Memory B cell (primary cell): ENCODE measurements at regions not wholly inside any gene's neighbourhood (a gene's known extent, or its start where the extent isn't known, plus 50 kb on each side); places are given as distances from the start of the nearest gene placed in this dataset.

Experiments used
- ATAC-seq: fragments of 150-1000 bp; cut with Tn5 transposase; 2 replicates; pipeline ENCODE4 v1.10.0; 2021; ENCODE audit warnings: low read depth, mild to moderate bottlenecking, moderate library complexity
- DNase-seq, 2 donors: peaks; one replicate each; pipeline ENCODE4 v3.0.0; 2022; ENCODE audit warnings: low spot score in 2 of 2
- H3K27ac Mint-ChIP-seq: one replicate; pipeline ENCODE4 v1.8.0; 2022; ENCODE audit warnings: mild to moderate bottlenecking, moderate library complexity, mixed read lengths
- H3K27me3 Mint-ChIP-seq: one replicate; pipeline ENCODE4 v1.8.0; 2022; ENCODE audit warnings: mixed read lengths
- H3K36me3 Mint-ChIP-seq: one replicate; pipeline ENCODE4 v1.8.0; 2022; ENCODE audit warnings: mild to moderate bottlenecking, mixed read lengths
- H3K4me1 Mint-ChIP-seq: one replicate; pipeline ENCODE4 v1.8.0; 2022; ENCODE audit warnings: mixed read lengths
- H3K4me3 Mint-ChIP-seq: one replicate; pipeline ENCODE4 v1.8.0; 2022; ENCODE audit warnings: mild to moderate bottlenecking, moderate library complexity, mixed read lengths
- H3K9me3 Mint-ChIP-seq: one replicate; pipeline ENCODE4 v1.8.0; 2022; ENCODE audit warnings: mixed read lengths

DNA sequence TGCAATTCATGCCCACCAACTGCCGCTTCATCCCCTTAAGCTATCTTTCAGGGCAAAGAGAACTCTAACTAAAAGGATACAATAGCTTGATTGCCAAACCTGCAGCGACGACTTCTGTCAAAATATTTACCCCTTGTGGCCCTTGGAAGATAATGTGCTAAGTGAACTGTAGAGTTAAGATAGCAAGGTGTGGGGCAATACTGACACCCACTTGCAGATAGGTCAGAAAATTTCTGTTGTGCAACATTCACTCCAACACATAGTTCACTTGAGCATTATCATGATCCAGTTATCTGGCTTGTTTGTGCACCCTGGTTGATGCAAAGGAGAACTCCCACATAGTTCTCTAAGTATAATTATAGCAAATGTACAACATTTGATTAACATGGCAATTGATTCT lies 55.6 kb downstream of the RHOXF2B start:
- ATAC-seq = no peak

GRCh38 chrX:120020305-120020704 lies 57.2 kb downstream of the RHOXF2B start:
- Mint-ChIP-seq H3K27ac (no peak overlapping the region), H3K9me3 (no peaks in the 10 kb centered on the region), H3K27me3 (peaks cover 15% of the 10 kb centered on the region), H3K36me3 (no peaks in the 10 kb centered on the region), H3K4me1 (peaks cover 11% of the 10 kb centered on the region), H3K4me3 (no peak overlapping the region)
- no peak for ATAC-seq
- no peak for DNase-seq

More for the DNA sequence above, 55.6 kb downstream of the RHOXF2B start:
- Mint-ChIP-seq H3K27me3 (peaks cover 8% of the 10 kb centered on the region), H3K4me1 (no peaks in the 10 kb centered on the region), H3K9me3 (no peaks in the 10 kb centered on the region), H3K36me3 (no peaks in the 10 kb centered on the region), H3K4me3 (no peak overlapping the region), H3K27ac (no peak overlapping the region)
- no peak for DNase-seq

DNA sequence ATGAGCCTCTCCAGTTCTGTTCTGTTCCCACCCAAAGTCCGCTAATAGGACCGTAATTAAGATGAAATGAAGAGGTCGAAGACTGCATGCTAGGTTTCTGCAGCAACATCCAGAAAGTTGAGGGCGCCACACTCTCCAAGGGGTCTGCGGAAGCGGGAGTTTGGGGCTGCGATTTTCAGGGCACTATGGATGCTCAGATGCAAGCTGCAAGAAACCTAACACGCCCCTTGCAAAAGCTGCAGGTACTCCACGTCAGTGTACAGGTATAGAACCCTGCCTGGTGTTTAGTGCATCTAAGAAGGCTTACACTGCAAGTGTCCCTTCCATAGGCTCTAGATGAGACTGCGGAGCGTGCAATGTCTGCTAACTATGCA lies 61.4 kb downstream of the RHOXF2B start:
- peak overlapping the region; percentile 63 for H3K27ac Mint-ChIP-seq

DNA sequence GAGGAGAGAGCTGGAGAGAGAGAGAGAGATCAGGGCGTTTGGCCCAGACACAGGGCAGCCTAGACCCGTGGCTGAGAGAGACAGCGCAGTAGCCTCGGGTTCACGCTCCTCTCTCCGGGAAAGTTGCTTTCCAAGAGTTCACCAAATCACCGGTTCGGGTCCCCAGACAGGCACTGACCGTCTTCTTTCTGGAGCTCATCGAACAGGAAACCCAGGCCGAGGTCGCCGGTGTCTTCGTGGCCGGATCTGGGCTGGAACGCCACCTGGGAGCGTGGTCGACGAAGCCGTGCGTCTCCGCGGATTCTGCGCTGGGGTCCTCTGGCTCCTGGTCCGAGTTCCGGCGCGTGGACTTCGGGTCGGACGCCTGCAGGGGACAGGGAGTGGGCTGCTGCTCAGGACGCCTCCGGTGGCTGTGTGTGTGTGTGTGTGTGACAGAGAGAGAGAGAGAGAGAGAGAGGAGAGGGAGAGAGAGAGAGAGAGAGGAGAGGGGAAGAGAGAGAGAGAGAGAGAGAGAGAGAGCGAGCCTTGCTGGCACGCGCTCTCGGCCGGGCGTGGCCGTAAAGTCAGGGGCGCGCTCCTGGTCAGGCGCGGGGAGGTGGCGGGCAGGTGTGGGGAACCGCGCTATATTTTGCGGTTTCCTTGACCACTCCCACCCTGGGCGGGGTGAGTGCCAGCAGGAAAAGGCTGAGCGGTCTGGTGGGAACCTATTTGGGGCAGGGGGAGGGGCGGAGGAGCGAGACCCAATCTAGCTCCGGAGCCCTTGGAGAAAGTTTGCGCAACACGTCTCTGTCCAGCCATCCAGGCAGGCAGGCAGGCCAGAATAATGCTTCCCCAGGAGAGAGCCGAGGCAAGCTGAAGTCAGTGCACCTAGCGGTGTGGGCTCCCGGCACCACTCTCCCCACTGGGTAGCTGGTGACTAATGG lies 62.1 kb downstream of the RHOXF2B start:
- peak overlapping the region; percentile 85 for H3K4me3 Mint-ChIP-seq
- H3K27me3 Mint-ChIP-seq = peaks cover 19% of the 10 kb centered on the region
- peaks cover 15% of the 10 kb centered on the region for H3K4me1 Mint-ChIP-seq
- DNase-seq (no peak), ATAC-seq (peak; percentile 29)
- no peaks in the 10 kb centered on the region for H3K36me3 Mint-ChIP-seq
- no peaks in the 10 kb centered on the region for H3K9me3 Mint-ChIP-seq
- H3K27ac Mint-ChIP-seq = peak overlapping the region; percentile 63

More for the DNA sequence above, 61.4 kb downstream of the RHOXF2B start:
- ATAC-seq (no peak), DNase-seq (no peak)
- Mint-ChIP-seq H3K9me3 (no peaks in the 10 kb centered on the region), H3K27me3 (peaks cover 19% of the 10 kb centered on the region), H3K4me3 (peak overlapping the region; percentile 85), H3K36me3 (no peaks in the 10 kb centered on the region), H3K4me1 (peaks cover 15% of the 10 kb centered on the region)

GRCh38 chrX:120014354-120015130 lies 62.9 kb downstream of the RHOXF2B start:
- H3K27me3 Mint-ChIP-seq = peaks cover 17% of the 10 kb centered on the region
- ATAC-seq = no peak

DNA sequence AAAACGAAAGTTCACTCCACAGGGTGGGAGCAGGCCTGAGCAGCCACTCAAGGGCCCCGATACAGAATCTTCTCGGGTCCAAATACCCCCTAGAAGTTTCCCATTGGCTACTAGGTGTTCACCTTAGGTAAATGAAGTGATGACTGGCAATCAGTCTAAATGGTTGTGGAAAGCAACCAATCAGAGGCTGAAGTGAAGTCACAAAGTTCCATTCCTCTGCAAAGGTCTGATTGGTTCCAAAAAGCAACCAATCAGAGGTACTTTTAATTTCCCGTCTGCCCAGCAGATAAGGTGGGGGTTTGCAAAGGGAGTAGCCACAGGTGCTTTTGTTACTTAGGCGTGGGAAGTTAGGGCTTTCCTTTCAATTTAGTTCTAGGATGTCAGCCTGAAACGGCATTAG lies 58.2 kb upstream of the NKAP start:
- ATAC-seq (no peak), DNase-seq (no peak)
- Mint-ChIP-seq H3K27ac (no peak overlapping the region), H3K9me3 (no peaks in the 10 kb centered on the region), H3K4me3 (no peak overlapping the region), H3K27me3 (peaks cover 9% of the 10 kb centered on the region), H3K4me1 (peaks cover 3% of the 10 kb centered on the region), H3K36me3 (no peaks in the 10 kb centered on the region)

More at GRCh38 chrX:120014354-120015130, 62.9 kb downstream of the RHOXF2B start:
- peak overlapping the region; percentile 85 for H3K4me3 Mint-ChIP-seq
- no peaks in the 10 kb centered on the region for H3K36me3 Mint-ChIP-seq
- H3K27ac Mint-ChIP-seq = no peak overlapping the region
- H3K4me1 Mint-ChIP-seq = peaks cover 15% of the 10 kb centered on the region
- no peaks in the 10 kb centered on the region for H3K9me3 Mint-ChIP-seq
- DNase-seq = no peak

DNA sequence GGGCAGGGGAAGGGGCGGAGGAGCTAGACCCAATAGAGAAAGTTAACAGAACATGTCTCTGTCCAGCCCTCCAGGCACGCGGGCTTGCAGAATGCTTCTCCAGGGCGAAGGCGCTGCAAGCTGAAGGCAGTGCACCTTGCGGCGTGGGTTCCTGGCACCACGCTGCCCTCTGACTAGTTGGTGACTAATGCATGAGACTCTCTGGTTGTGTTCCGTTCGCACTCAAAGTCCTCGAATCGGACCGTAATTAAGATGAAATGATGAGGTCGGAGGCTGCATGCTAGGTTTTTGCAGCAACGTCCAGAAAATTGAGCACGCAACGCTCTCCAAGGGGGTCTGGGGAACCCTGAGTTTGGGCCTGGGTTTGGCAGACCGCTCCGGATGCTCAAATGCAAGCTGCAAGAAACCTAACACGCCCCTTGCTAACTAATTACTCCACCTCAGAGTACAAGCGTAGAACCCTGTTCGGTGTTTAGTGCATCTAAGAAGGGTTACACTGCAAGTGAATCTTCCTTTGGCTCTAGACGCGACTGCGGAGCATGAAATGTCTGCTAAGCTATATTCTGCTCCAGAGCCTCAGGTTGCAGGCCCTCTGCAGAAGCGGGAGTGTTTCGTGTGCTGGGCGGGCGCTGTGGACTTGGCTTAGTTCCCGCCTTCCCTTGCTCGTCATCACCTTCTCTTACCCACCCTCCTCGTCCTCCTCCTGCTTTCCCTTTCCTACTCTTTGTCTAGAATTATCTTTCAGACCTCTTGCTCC lies 57.1 kb upstream of the NKAP start:
- Mint-ChIP-seq H3K27me3 (peaks cover 12% of the 10 kb centered on the region), H3K9me3 (no peaks in the 10 kb centered on the region), H3K4me3 (peak overlapping the region; percentile 5), H3K27ac (no peak overlapping the region), H3K4me1 (peaks cover 3% of the 10 kb centered on the region), H3K36me3 (no peaks in the 10 kb centered on the region)
- ATAC-seq (no peak), DNase-seq (no peak)

GRCh38 chrX:119999087-119999634 lies 55.6 kb upstream of the NKAP start:
- H3K36me3 Mint-ChIP-seq = no peaks in the 10 kb centered on the region
- peaks cover 11% of the 10 kb centered on the region for H3K27me3 Mint-ChIP-seq
- DNase-seq = no peak
- no peak for ATAC-seq
- H3K4me1 Mint-ChIP-seq = peaks cover 3% of the 10 kb centered on the region
- no peak overlapping the region for H3K27ac Mint-ChIP-seq
- H3K4me3 Mint-ChIP-seq = no peak overlapping the region
- no peaks in the 10 kb centered on the region for H3K9me3 Mint-ChIP-seq

- no peaks in the 10 kb centered on the region for H3K36me3 Mint-ChIP-seq
- H3K9me3 Mint-ChIP-seq = no peaks in the 10 kb centered on the region
- peaks cover 3% of the 10 kb centered on the region for H3K4me1 Mint-ChIP-seq
- no peak for ATAC-seq
- no peak overlapping the region for H3K4me3 Mint-ChIP-seq
- H3K27me3 Mint-ChIP-seq = peaks cover 10% of the 10 kb centered on the region
- H3K27ac Mint-ChIP-seq = no peak overlapping the region
- no peak for DNase-seq
Measured at GRCh38 chrX:119997570-119997969, 54.0 kb upstream of the NKAP start.

DNA sequence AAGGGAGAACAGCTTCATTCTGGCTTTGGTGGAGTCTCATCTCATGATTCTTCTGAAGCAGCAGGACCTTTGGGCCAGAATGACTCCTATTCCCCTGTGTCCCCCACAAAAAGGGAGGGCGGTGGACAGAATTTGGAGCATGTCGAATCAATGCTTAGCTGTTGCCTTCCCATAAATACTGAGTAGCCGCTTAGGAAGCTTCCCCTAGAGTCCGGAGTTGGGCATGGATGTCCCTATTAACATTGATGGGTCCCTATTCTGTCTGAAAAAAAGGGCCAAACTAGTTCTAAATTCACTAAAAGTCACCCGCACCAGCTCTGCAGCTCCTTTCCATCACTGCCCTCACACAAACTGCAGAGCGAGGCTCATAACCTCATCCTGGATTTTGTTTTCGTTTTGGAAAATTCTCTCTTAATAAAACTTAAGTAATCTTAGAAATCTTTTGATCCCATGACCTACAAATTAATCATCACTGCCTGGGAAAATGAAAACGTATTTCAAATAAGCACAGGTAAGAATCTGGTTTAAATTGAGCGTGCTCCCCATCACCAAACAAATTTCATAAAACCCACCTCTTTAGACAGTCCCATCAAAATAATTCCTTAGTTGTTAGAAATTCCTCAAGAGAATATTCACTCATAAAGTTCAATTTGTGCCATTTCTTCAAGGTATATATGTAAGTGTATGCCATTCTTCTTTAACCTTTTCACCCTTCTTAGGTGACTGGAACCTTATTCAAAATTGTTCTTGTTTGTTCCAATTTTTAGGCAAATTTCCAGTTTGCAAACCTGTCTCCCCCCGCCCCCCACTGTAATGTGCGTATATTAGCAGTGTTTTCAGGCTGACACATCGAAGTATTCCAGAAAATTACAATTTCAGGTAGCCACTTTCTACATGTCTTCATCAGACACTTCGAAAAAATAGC lies 53.3 kb upstream of the NKAP start:
- Mint-ChIP-seq H3K27me3 (peaks cover 8% of the 10 kb centered on the region), H3K36me3 (no peaks in the 10 kb centered on the region)

DNA sequence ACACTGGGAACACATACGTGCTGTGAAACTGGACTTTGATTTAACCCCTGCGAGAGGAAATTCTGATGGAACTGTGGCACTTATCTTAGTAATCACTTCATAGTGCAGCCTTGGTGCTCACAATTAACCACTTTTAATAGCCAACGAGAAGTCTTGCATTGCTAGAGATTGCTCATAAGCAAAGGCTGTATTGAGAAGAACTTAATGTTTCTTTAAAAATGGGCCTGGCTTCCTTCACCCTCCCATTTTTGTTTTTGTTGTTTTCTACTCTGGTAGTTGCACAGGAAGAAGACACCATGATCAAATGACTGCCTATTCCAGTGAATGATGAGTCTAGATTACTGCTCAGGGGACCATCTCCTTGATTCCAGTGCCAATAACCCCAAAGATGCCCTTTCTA lies 52.5 kb upstream of the NKAP start:
- Mint-ChIP-seq H3K27me3 (peaks cover 6% of the 10 kb centered on the region), H3K4me1 (peaks cover 5% of the 10 kb centered on the region), H3K4me3 (no peak overlapping the region), H3K36me3 (no peaks in the 10 kb centered on the region), H3K27ac (no peak overlapping the region), H3K9me3 (no peaks in the 10 kb centered on the region)
- DNase-seq (no peak), ATAC-seq (no peak)

More for the DNA sequence above, 53.3 kb upstream of the NKAP start:
- no peak overlapping the region for H3K4me3 Mint-ChIP-seq
- DNase-seq = no peak
- H3K9me3 Mint-ChIP-seq = no peaks in the 10 kb centered on the region
- no peak for ATAC-seq
- H3K4me1 Mint-ChIP-seq = peaks cover 3% of the 10 kb centered on the region
- no peak overlapping the region for H3K27ac Mint-ChIP-seq
